ENCODE measurements at regions not wholly inside any gene's neighbourhood (a gene's known extent, or its start where the extent isn't known, plus 50 kb on each side); places are given as distances from the start of the nearest gene placed in this dataset.

DNA sequence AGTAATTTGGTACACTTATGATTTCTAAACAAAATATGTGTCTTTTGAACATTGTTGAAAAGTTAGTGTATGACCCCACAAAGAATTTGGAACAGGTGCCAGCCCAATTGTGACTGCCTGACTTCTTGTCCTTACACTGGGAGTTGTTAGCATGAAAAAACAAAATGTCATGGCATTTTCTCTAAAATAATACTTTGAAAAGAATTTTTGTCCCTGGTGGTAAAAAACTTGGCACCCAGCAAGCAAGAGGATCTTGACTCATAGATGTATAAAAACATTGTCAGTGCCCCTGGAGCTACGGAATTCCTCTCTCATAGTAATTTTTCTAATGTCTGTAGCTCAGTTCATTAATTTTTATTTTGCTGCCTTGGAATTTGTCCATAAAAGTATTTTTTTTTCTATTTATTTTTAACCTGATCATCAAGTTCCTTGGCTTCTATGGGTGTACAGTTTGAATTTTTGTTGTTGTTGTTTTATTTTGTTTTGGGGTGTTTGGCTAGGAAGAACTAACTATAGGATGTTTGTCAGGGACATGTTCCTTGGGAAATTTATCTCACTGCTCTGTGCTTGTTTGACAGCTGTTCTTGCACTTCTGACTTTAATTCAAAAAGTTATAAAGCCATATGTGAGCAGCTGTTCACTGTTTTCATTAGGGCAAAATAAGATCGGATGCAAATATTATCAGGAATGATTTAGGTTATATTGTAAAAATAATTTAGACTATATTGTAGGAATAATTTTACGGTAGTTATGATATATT lies 95.4 kb upstream of the NUDT6 start:
- no peak overlapping the region for H3K4me3 ChIP-seq
- no peaks in the 10 kb centered on the region for H3K9me3 ChIP-seq (ENCODE audit: low read depth)
- no peaks in the 10 kb centered on the region for H3K27me3 ChIP-seq
- peak in 1 of 2 donors; percentile 52 for DNase-seq (ENCODE audit: low read depth in 1 of 2, low spot score in 1 of 2)
- H3K36me3 ChIP-seq = no peaks in the 10 kb centered on the region
- no peaks in the 10 kb centered on the region for H3K4me1 ChIP-seq (ENCODE audit: low read depth)
- TF ChIP-seq, protein P1, sequence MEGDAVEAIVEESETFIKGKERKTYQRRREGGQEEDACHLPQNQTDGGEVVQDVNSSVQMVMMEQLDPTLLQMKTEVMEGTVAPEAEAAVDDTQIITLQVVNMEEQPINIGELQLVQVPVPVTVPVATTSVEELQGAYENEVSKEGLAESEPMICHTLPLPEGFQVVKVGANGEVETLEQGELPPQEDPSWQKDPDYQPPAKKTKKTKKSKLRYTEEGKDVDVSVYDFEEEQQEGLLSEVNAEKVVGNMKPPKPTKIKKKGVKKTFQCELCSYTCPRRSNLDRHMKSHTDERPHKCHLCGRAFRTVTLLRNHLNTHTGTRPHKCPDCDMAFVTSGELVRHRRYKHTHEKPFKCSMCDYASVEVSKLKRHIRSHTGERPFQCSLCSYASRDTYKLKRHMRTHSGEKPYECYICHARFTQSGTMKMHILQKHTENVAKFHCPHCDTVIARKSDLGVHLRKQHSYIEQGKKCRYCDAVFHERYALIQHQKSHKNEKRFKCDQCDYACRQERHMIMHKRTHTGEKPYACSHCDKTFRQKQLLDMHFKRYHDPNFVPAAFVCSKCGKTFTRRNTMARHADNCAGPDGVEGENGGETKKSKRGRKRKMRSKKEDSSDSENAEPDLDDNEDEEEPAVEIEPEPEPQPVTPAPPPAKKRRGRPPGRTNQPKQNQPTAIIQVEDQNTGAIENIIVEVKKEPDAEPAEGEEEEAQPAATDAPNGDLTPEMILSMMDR (IDR thresholded peaks at IDR 0.05; ENCODE audit: low read depth, low read length) = no peak
- H3K27ac ChIP-seq = no peak overlapping the region

DNA sequence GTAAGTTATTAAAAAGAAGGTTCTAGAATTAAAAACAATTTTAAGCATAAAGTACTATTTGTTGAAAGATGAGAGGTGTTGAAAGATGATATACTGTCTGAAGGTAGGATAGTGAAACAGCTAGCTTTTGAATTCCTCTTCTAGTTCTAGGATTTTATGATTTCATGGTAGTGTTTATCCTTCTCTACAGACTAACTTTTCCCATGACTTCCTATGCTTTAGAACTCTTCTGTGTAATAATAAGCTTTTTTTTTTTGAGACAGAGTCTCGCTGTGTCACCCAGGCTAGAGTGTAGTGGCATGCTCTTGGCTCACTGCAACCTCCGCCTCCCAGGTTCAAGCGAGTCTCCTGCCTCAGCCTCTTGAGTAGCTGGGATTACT lies 96.0 kb upstream of the NUDT6 start:
- H3K9me3 ChIP-seq (ENCODE audit: low read depth) = no peaks in the 10 kb centered on the region
- no peaks in the 10 kb centered on the region for H3K4me1 ChIP-seq (ENCODE audit: low read depth)
- DNase-seq (ENCODE audit: low read depth in 1 of 2, low spot score in 1 of 2) = no peak
- TF ChIP-seq, protein P1 (IDR thresholded peaks at IDR 0.05; ENCODE audit: low read depth, low read length) = no peak
- no peak overlapping the region for H3K27ac ChIP-seq
- H3K27me3 ChIP-seq = no peaks in the 10 kb centered on the region
- H3K36me3 ChIP-seq = no peaks in the 10 kb centered on the region
- H3K4me3 ChIP-seq = no peak overlapping the region

DNA sequence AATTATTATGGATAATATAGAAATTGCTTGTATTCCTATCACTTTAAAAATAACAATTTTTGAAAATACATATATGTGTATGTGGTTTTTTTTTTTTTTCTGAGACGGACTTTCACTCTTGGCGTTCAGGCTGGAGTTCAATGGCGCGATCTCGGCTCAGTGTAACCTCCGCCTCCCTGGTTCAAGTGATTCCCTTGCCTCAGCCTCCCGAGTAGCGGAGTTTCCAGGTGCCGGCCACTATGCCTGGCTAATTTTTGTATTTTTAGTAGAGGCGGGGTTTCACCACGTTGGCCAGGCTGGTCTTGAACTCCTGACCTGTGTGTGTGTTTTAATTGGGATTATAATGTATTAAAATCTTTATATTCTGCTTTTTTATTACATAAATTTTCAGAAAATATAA lies 97.9 kb upstream of the NUDT6 start:
- Histone ChIP-seq H3K36me3 (no peaks in the 10 kb centered on the region), H3K27me3 (no peaks in the 10 kb centered on the region), H3K9me3 (ENCODE audit: low read depth) (no peaks in the 10 kb centered on the region), H3K4me3 (no peak overlapping the region), H3K27ac (no peak overlapping the region), H3K4me1 (ENCODE audit: low read depth) (no peaks in the 10 kb centered on the region)
- no peak for DNase-seq (ENCODE audit: low read depth in 1 of 2, low spot score in 1 of 2)
- TF ChIP-seq, protein P1 (IDR thresholded peaks at IDR 0.05; ENCODE audit: low read depth, low read length) = no peak

DNA sequence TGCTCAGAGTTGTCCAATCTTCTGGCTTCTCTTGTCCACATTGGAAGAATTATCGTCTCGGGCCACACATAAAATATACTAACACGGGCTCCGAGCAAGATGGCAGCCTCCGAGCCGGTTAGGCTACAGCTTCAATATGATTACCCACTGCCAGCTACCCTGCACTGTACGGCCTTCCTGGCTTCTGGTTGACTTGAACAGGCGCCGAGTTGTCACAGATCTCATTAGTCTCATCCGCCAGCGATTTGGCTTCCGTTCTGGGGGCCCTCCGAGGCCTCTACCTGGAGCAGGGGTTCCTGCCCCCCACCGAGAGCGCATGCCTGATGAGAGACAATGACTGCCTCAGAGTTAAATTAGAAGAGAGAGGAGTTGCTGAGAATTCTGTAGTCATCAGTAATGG lies 101.2 kb upstream of the NUDT6 start:
- H3K4me1 ChIP-seq (ENCODE audit: low read depth) = no peaks in the 10 kb centered on the region
- no peaks in the 10 kb centered on the region for H3K36me3 ChIP-seq
- no peaks in the 10 kb centered on the region for H3K27me3 ChIP-seq
- no peak overlapping the region for H3K27ac ChIP-seq
- no peak for DNase-seq (ENCODE audit: low read depth in 1 of 2, low spot score in 1 of 2)
- TF ChIP-seq, protein P1 (IDR thresholded peaks at IDR 0.05; ENCODE audit: low read depth, low read length) = no peak
- H3K4me3 ChIP-seq = no peak overlapping the region
- no peaks in the 10 kb centered on the region for H3K9me3 ChIP-seq (ENCODE audit: low read depth)

DNA sequence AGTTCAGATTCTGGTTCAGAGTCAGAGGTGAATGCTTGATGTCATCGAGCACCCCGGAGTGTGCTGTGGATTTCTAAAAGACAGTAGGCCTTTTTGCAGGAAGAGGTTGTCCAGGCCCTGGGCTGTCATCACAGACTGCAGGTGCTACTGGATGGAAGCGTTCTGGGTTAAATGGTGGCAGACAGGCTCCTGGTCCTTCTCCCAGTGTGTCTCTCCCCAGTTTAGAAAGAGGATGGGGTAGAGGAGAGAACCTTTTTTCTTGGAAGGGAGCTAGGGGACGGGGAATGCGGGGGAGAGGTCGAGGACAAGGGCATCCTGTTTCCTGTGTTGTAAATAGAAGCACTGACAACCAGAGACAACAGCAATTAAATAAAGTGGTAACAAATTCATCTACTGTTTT lies 102.3 kb upstream of the NUDT6 start:
- H3K9me3 ChIP-seq (ENCODE audit: low read depth) = no peaks in the 10 kb centered on the region
- H3K27ac ChIP-seq = peak overlapping the region; percentile 19
- TF ChIP-seq, protein P1 (IDR thresholded peaks at IDR 0.05; ENCODE audit: low read depth, low read length) = no peak
- peak in 1 of 2 donors; percentile 12 for DNase-seq (ENCODE audit: low read depth in 1 of 2, low spot score in 1 of 2)
- no peaks in the 10 kb centered on the region for H3K36me3 ChIP-seq
- H3K27me3 ChIP-seq = no peaks in the 10 kb centered on the region
- H3K4me3 ChIP-seq = no peak overlapping the region
- H3K4me1 ChIP-seq (ENCODE audit: low read depth) = no peaks in the 10 kb centered on the region

All from cardiac muscle cell (in vitro differentiated cells and primary cell).